HCT116 (cell line): ENCODE measurements at regions not wholly inside any gene's neighbourhood (a gene's known extent, or its start where the extent isn't known, plus 50 kb on each side); places are given as distances from the start of the nearest gene placed in this dataset.

Experiments
- ATF3 ChIP-seq: IDR thresholded peaks from 2 replicates; pipeline ENCODE4 v1.6.1; 2012
- CTCF ChIP-seq, 3 experiments: fragments of 200-600 bp in 1 of 3; sonication (generic) in 1 of 3; IDR thresholded peaks in 2 of 3; conservative IDR thresholded peaks in 1 of 3; 2 replicates each; pipeline ENCODE4 v1.5.1; 2012 to 2017; ENCODE audit warnings: low read depth in 2 of 3, low read length in 2 of 3, antibody characterized with exemption in 1 of 3, borderline replicate concordance in 1 of 3, control low read depth in 1 of 3, mild to moderate bottlenecking in 1 of 3, mixed read lengths in 1 of 3, mixed run types in 1 of 3, moderate library complexity in 1 of 3; ENCODE audit not compliant: insufficient read depth in 1 of 3
- EGR1 ChIP-seq: IDR thresholded peaks from 2 replicates; pipeline ENCODE4 v1.6.1; 2012; ENCODE audit warnings: low read depth
- ELF1 ChIP-seq: IDR thresholded peaks from 2 replicates; pipeline ENCODE4 v1.6.1; 2012; ENCODE audit warnings: low read depth, borderline replicate concordance
- EZH2 ChIP-seq: fragments of 200-600 bp; sonication (generic); IDR thresholded peaks from 2 replicates; pipeline ENCODE4 v1.6.1; 2017; ENCODE audit warnings: antibody characterized with exemption, mixed run types
- POLR2A ChIP-seq: IDR thresholded peaks from 2 replicates; pipeline ENCODE4 v1.7.0; 2011; ENCODE audit warnings: borderline replicate concordance; ENCODE audit not compliant: insufficient read depth, insufficient read length; ENCODE audit errors: extremely low read depth
- POLR2AphosphoS5 ChIP-seq: IDR thresholded peaks from 2 replicates; pipeline ENCODE4 v1.6.1; 2011; ENCODE audit warnings: mild to moderate bottlenecking, low read depth, low read length, moderate library complexity
- REST ChIP-seq: IDR thresholded peaks from 2 replicates; pipeline ENCODE4 v1.6.1; 2012; ENCODE audit warnings: low read depth
- SRF ChIP-seq: IDR thresholded peaks from 2 replicates; pipeline ENCODE4 v1.6.1; 2012; ENCODE audit warnings: low read depth
- YY1 ChIP-seq: IDR thresholded peaks from 2 replicates; pipeline ENCODE4 v1.6.1; 2011; ENCODE audit warnings: low read length, low read depth, moderate library complexity, mild to moderate bottlenecking; ENCODE audit not compliant: insufficient replicate concordance; ENCODE audit errors: extremely low read depth
- ZBTB33 ChIP-seq: IDR thresholded peaks from 2 replicates; pipeline ENCODE4 v1.6.1; 2011; ENCODE audit warnings: mild to moderate bottlenecking, low read length, moderate library complexity; ENCODE audit not compliant: insufficient replicate concordance; ENCODE audit errors: extremely low read depth

GRCh38 chr12:124668602-124669001, 101.2 kb upstream of the NCOR2 start:
- no peak for TF ChIP-seq ATF3
- TF ChIP-seq ZBTB33 = no peak
- no peak for TF ChIP-seq ELF1
- no peak for TF ChIP-seq POLR2A
- no peak for TF ChIP-seq CTCF (IDR thresholded peaks at IDR 0.05 in 2 of 3, conservative IDR thresholded peaks at IDR 0.05 in 1 of 3; ENCODE audit: borderline replicate concordance in 1 of 3, insufficient read depth in 1 of 3, low read depth in 2 of 3, low read length in 2 of 3)
- no peak for TF ChIP-seq EZH2
- no peak for TF ChIP-seq POLR2AphosphoS5
- TF ChIP-seq EGR1 = no peak
- TF ChIP-seq SRF = no peak
- TF ChIP-seq REST = no peak
- TF ChIP-seq YY1 = no peak
